HEK293 (cell line): ENCODE measurements at regions not wholly inside any gene's neighbourhood (a gene's known extent, or its start where the extent isn't known, plus 50 kb on each side); places are given as distances from the start of the nearest gene placed in this dataset.

Source experiments
- CTCF ChIA-PET: fragments of 350-600 bp; formaldehyde crosslinking; extraction: SDS; loops from one replicate; lab custom pipeline; 2021; ENCODE audit warnings: antibody characterized with exemption; lab: Yijun Ruan, JAX
- POLR2A ChIA-PET: fragments of 300-600 bp; formaldehyde crosslinking; extraction: SDS; loops from one replicate; lab custom pipeline; 2020; ENCODE audit warnings: antibody characterized with exemption, inconsistent platforms; lab: Yijun Ruan, JAX
- H3K27ac ChIP-seq: fragments of 200-500 bp; sonication (Bioruptor generic); 2 replicates; pipeline ENCODE4 v1.5.1; 2014; ENCODE audit warnings: low read depth, low read length, control low read depth, inconsistent platforms; ENCODE audit errors: extremely low read depth
- H3K36me3 ChIP-seq, 2 experiments: fragments of 200-500 bp in 1 of 2; sonication (Bioruptor generic) in 1 of 2; 1 replicate in 1 of 2; 2 replicates in 1 of 2; pipeline ENCODE4 v1.5.1; 2014 to 2017; ENCODE audit warnings: inconsistent platforms in 2 of 2, low read length in 2 of 2; ENCODE audit not compliant: control insufficient read depth in 2 of 2, insufficient read depth in 1 of 2
- H3K4me1 ChIP-seq: fragments of 200-500 bp; sonication (Bioruptor generic); 2 replicates; pipeline ENCODE4 v1.5.1; 2014; ENCODE audit warnings: mild to moderate bottlenecking, low read length, inconsistent platforms; ENCODE audit not compliant: control insufficient read depth, insufficient read depth
- H3K4me3 ChIP-seq: 2 replicates; pipeline ENCODE4 v1.5.1; 2011; ENCODE audit warnings: low read depth, mild to moderate bottlenecking, control low read depth, low read length, moderate library complexity
- H3K9me3 ChIP-seq: fragments of 200-500 bp; sonication (Bioruptor generic); 2 replicates; pipeline ENCODE4 v1.5.1; 2014; ENCODE audit warnings: low read depth, low read length, inconsistent platforms; ENCODE audit not compliant: control insufficient read depth, insufficient read depth
- ATF2 ChIP-seq: fragments of 450-650 bp; formaldehyde crosslinking; IDR thresholded peaks from 2 replicates; pipeline ENCODE4 v1.5.1; 2016; ENCODE audit warnings: missing biosample characterization, missing genetic modification characterization, low read depth
- BCL6B ChIP-seq: fragments of 450-650 bp; formaldehyde crosslinking; IDR thresholded peaks from 2 replicates; pipeline ENCODE4 v1.5.1; 2017; ENCODE audit warnings: missing biosample characterization, missing genetic modification characterization
- KLF16 ChIP-seq: fragments of 450-650 bp; formaldehyde crosslinking; IDR thresholded peaks from 2 replicates; pipeline ENCODE4 v1.5.1; 2017; ENCODE audit warnings: missing biosample characterization, missing genetic modification characterization
- KLF7 ChIP-seq: fragments of 450-650 bp; formaldehyde crosslinking; IDR thresholded peaks from 2 replicates; pipeline ENCODE4 v1.5.1; 2016; ENCODE audit warnings: missing biosample characterization, missing genetic modification characterization, borderline replicate concordance
- PATZ1 ChIP-seq: fragments of 450-650 bp; formaldehyde crosslinking; IDR thresholded peaks from 2 replicates; pipeline ENCODE4 v1.5.1; 2016; ENCODE audit warnings: missing biosample characterization, missing genetic modification characterization
- PRDM6 ChIP-seq: fragments of 450-650 bp; formaldehyde crosslinking; IDR thresholded peaks from 2 replicates; pipeline ENCODE4 v1.5.1; 2017; ENCODE audit warnings: missing biosample characterization, missing genetic modification characterization
- SALL2 ChIP-seq: fragments of 450-650 bp; formaldehyde crosslinking; IDR thresholded peaks from 2 replicates; pipeline ENCODE4 v1.5.0; 2017; ENCODE audit warnings: missing biosample characterization, mild to moderate bottlenecking, missing genetic modification characterization, borderline replicate concordance
- SCRT1 ChIP-seq: fragments of 450-650 bp; formaldehyde crosslinking; IDR thresholded peaks from 2 replicates; pipeline ENCODE4 v1.5.1; 2016; ENCODE audit warnings: missing biosample characterization, missing genetic modification characterization, borderline replicate concordance
- TCF7L2 ChIP-seq: IDR thresholded peaks from 2 replicates; pipeline ENCODE4 v1.6.1; 2011; ENCODE audit warnings: low read depth, mild to moderate bottlenecking, inconsistent platforms, low read length, moderate library complexity, borderline replicate concordance
- ZBTB20 ChIP-seq: fragments of 450-650 bp; formaldehyde crosslinking; IDR thresholded peaks from 2 replicates; pipeline ENCODE4 v1.5.1; 2016; ENCODE audit warnings: missing biosample characterization, missing genetic modification characterization
- ZBTB21 ChIP-seq: fragments of 450-650 bp; formaldehyde crosslinking; IDR thresholded peaks from 2 replicates; pipeline ENCODE4 v1.5.1; 2017; ENCODE audit warnings: missing biosample characterization, missing genetic modification characterization
- ZFP69B ChIP-seq: fragments of 450-650 bp; formaldehyde crosslinking; IDR thresholded peaks from 2 replicates; pipeline ENCODE4 v1.5.1; 2016; ENCODE audit warnings: missing biosample characterization, missing genetic modification characterization
- ZNF133 ChIP-seq: fragments of 450-650 bp; formaldehyde crosslinking; IDR thresholded peaks from 2 replicates; pipeline ENCODE4 v1.5.1; 2016; ENCODE audit warnings: missing biosample characterization, missing genetic modification characterization
- ZNF157 ChIP-seq: fragments of 450-650 bp; formaldehyde crosslinking; IDR thresholded peaks from 2 replicates; pipeline ENCODE4 v1.5.1; 2016; ENCODE audit warnings: missing biosample characterization, missing genetic modification characterization
- ZNF350 ChIP-seq: fragments of 450-650 bp; formaldehyde crosslinking; IDR thresholded peaks from 2 replicates; pipeline ENCODE4 v1.5.0; 2017; ENCODE audit warnings: missing biosample characterization, mild to moderate bottlenecking, missing genetic modification characterization
- ZNF37A ChIP-seq: fragments of 450-650 bp; IDR thresholded peaks from 2 replicates; pipeline ENCODE4 v1.5.1; 2018; ENCODE audit warnings: missing biosample characterization, missing genetic modification characterization
- ZNF426 ChIP-seq: fragments of 450-650 bp; formaldehyde crosslinking; IDR thresholded peaks from 2 replicates; pipeline ENCODE4 v1.5.1; 2017; ENCODE audit warnings: missing biosample characterization, missing genetic modification characterization, mild to moderate bottlenecking, inconsistent platforms, moderate library complexity
- ZNF544 ChIP-seq: fragments of 450-650 bp; formaldehyde crosslinking; IDR thresholded peaks from 2 replicates; pipeline ENCODE4 v1.5.0; 2017; ENCODE audit warnings: missing biosample characterization, missing genetic modification characterization
- ZNF664 ChIP-seq: fragments of 450-650 bp; formaldehyde crosslinking; IDR thresholded peaks from 2 replicates; pipeline ENCODE4 v1.5.1; 2016; ENCODE audit warnings: missing biosample characterization, missing genetic modification characterization
- ZNF791 ChIP-seq: fragments of 450-650 bp; formaldehyde crosslinking; IDR thresholded peaks from 2 replicates; pipeline ENCODE4 v1.5.1; 2016; ENCODE audit warnings: missing biosample characterization, missing genetic modification characterization
- ZNF830 ChIP-seq: fragments of 450-650 bp; IDR thresholded peaks from 2 replicates; pipeline ENCODE4 v1.5.0; 2018; ENCODE audit warnings: missing biosample characterization, missing genetic modification characterization, low read depth, mild to moderate bottlenecking, moderate library complexity
- ZXDB ChIP-seq: fragments of 450-650 bp; formaldehyde crosslinking; IDR thresholded peaks from 2 replicates; pipeline ENCODE4 v1.5.1; 2016; ENCODE audit warnings: missing biosample characterization, missing genetic modification characterization

GRCh38 chr3:118550122-118550521 is 484.5 kb downstream of the IGSF11 start (continued):
- TF ChIP-seq PATZ1 (tag by site-specific recombination) (no peak), ZNF830 (no peak), ATF2 (tag by site-specific recombination) (no peak), ZXDB (no peak)
- TF ChIP-seq, all 188 proteins: peak for 0

GRCh38 chr3:118550556-118550955 is 484.1 kb downstream of the IGSF11 start:
- CTCF ChIA-PET: interaction anchor here (0.6 kb wide), 1 partner anchor 78 kb away, joined by 3 read pairs; no protein-coding TSS in a partner anchor

GRCh38 chr3:118554148-118554838 is 480.4 kb downstream of the IGSF11 start:
- Histone ChIP-seq H3K4me3 (no peak overlapping the region), H3K4me1 (no peaks in the 10 kb centered on the region), H3K36me3 (no peaks in the 10 kb centered on the region), H3K27ac (no peak overlapping the region), H3K9me3 (no peaks in the 10 kb centered on the region)
- CTCF ChIA-PET: no interaction called here
- POLR2A ChIA-PET: no interaction called here
- TF ChIP-seq ZNF350 (tag by site-specific recombination) (no peak), ZNF133 (tag by site-specific recombination) (no peak), KLF7 (no peak)

More at GRCh38 chr3:118550556-118550955, 484.1 kb downstream of the IGSF11 start:
- TF ChIP-seq ZBTB20 (tag by site-specific recombination) (no peak), ZNF426 (no peak), ZNF350 (tag by site-specific recombination) (no peak), PRDM6 (tag by site-specific recombination) (no peak), ZNF791 (no peak), ZNF157 (tag by site-specific recombination) (no peak), ZFP69B (tag by site-specific recombination) (no peak), SCRT1 (tag by site-specific recombination) (no peak), ZNF544 (tag by site-specific recombination) (no peak), KLF16 (tag by site-specific recombination) (no peak), ZNF37A (tag by site-specific recombination) (no peak), ZBTB21 (tag by site-specific recombination) (no peak), ZNF133 (tag by site-specific recombination) (no peak), ZNF664 (tag by site-specific recombination) (no peak), SALL2 (no peak), ZNF830 (no peak), TCF7L2 (no peak), BCL6B (tag by site-specific recombination) (no peak)
- POLR2A ChIA-PET: no interaction called here
- H3K27ac ChIP-seq: no peak overlapping the region
- no peaks in the 10 kb centered on the region for H3K9me3 ChIP-seq
- no peak overlapping the region for H3K4me3 ChIP-seq
- H3K36me3 ChIP-seq: no peaks in the 10 kb centered on the region
- H3K4me1 ChIP-seq: no peaks in the 10 kb centered on the region
